GM18520 (cell line): ENCODE measurements at regions not wholly inside any gene's neighbourhood (a gene's known extent, or its start where the extent isn't known, plus 50 kb on each side); places are given as distances from the start of the nearest gene placed in this dataset.
"Not testable (repeated sequence)": the region's sequence is repeated elsewhere in the genome, so short reads cannot be mapped to it uniquely, and the experiment has no call there.

Source experiments
- ATAC-seq: cut with Tn5 transposase; IDR thresholded peaks from one replicate; pipeline ENCODE4 v1.9.1; 2021; ENCODE audit not compliant: unreplicated experiment

DNA sequence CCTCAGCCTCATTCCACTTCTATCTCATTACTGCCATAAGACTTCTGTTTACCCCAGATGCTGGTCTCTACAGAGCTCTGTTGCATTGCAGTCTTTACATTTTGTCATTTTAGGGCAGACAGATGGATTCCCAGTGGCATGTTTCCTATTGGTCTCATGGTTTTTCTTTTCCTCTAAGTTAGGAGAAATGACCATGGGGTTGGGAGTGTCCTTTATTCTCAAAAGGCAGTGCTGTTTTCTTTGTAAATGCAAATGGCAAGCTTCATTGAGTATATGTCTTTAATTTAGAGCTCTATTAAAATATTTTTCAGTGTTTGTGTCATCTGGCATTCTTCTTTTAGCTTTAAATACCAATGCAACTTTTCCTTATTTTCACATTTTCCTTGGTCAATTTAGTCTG lies 57.0 kb downstream of the MSTN start:
- ATAC-seq = no peak

DNA sequence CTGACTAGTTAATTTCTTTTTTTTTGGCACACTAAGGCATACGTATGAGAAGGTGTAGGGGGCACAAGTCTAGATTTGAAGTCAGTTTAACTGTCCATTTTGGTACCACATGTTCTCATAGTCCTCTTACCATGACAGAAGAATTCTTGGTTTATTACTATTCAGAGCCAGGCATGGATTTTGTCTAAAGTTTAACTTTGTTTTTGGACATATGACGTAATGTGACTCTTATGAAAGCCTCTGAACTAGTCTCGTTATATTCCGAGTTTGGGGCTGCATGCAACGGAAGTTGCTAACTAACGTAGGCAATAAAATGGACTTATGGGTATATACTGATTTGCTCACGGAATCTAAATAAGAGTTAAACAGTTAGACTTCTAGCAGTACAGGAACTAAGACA lies 62.9 kb downstream of the MSTN start:
- ATAC-seq = no peak

DNA sequence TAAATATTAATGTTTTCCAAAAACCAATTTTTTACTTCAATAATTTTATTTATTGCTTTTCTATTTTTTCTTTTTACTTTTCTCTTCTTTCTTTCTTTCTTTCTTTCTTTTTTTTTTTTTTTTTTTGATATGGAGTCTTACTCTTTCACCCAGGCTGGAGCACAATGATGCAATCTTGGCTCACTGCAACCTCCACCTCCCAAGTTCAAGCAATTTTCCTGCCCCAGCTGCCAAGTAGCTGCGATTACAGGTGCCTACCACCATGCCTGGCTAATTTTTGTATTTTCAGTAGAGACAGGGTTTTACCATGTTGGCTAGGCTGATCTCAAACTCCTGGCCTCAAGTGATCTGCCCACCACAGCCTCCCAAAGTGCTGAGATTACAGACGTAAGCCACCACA lies 63.9 kb downstream of the MSTN start:
- ATAC-seq = not testable (repeated sequence)

DNA sequence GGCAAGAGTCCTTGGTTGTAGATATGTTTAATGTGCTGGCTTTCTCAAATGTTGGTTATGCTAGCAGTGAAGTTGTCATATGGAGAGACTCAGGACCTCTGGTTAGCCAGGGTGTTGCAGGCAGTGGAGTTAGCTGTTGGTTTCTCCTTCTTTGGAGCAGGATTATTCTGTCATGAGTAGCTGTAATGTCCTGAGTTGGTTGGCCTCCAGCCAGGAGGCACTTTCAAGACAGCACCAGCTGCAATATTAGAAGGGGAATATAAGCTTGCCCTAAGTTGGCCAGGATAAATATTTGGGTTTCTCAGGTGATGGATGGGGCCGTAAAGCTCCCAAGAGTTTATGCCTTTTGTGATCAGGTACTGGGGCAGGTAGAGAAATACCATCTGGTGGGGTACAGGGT lies 65.5 kb downstream of the MSTN start:
- ATAC-seq = no peak

DNA sequence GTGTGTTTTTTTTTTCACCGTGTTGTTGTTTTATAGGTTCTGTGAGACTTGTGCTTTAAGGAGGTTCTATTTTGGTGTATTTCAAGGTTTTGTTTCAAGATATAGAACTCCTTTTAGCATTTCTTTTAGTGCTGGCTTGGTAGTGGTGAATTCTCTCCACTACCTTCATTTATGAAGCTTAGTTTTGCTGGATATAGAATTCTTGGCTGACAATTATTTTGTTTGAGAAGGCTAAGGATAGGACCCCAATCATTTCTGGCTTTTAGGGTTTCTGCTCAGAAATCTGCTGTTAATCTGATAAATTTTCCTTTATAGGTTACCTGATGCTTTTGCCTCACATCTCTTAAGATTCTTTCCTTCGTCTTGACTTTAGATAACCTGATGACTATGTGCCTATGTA lies 66.8 kb downstream of the MSTN start:
- no peak for ATAC-seq

DNA sequence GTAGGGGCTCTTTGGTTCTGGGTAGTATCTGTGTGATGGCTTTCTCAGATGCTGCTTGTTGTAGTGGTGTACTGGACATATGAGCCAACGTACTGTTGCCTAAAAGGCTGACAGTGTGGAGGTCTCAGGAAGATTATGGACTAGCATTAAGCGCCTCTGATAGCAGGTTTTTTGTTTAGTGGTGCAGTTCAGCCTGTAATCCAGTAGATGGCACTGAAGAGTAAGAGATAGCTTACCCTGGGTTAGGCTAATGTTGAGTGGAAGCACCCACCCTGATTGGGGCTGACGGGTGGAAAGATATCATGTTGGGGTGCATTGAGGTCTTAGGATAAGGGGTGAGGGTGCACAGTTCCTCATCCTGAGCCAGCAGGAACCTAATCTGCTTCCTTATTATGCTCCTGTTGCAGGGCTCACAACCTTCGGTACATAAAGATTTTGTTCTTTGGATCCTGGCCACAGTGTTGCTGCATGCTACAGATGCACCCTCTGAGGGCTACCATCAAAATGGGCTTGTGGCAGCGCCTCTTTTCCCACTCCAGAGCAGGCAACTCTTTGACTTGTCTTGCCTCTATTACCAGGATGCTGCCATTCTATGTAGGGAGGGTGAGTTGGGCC lies 79.6 kb downstream of the MSTN start:
- no peak for ATAC-seq

DNA sequence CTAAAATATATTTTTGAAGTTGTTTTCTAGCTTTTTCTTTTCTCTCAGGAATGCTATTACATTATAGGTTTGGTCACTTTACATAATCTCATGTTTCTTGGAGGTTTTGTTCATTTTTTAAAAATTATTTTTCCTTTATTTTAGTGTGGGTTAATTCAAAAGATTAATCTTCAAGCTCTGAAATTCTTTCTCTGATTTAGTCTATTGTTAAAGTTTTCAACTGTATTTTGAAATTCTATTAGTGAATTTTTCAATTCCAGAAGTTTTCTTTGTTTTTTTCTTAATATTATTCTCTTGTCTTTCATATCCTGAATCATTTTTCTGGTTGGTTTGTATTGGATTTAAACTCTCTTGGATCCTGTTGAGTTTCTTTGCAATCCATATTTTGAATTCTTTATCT lies 80.4 kb downstream of the MSTN start:
- ATAC-seq = no peak

DNA sequence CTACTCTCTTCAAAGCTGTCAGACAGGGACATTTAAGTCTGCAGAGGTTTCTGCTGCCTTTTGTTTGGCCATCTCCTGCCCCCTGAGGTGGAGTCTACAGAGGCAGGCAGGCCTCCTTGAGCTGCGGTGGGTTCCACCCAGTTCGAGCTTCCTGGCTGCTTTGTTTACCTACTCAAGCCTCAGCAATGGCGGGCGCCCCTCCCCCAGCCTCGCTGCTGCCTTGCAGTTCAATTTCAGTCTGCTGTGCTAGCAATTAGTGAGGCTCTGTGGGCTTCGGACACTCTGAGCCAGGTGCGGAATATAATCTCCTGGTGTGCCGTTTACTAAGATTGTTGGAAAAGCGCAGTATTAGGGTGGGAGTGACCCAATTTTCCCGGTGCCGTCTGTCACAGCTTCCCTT lies 86.0 kb downstream of the MSTN start:
- not testable (repeated sequence) for ATAC-seq

DNA sequence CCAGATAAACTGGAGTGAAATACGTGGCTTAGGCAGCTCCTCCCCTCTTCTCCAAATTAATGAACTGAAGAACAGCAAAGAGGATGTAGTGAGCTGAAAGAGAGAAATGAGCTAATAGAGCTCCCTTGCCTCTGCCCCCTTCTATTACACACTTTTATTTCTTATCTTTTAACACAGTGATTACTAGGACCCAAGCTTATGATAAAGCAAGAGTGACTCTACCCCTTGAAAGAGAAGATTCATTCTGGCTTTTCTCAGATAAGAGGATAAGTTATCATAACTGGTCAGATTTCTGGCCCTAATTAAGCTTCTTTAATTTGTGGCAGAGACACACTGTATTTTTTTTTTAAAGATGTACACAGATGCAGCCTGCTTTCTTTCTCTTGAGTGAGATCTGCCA lies 102.2 kb downstream of the MSTN start:
- ATAC-seq = no peak

DNA sequence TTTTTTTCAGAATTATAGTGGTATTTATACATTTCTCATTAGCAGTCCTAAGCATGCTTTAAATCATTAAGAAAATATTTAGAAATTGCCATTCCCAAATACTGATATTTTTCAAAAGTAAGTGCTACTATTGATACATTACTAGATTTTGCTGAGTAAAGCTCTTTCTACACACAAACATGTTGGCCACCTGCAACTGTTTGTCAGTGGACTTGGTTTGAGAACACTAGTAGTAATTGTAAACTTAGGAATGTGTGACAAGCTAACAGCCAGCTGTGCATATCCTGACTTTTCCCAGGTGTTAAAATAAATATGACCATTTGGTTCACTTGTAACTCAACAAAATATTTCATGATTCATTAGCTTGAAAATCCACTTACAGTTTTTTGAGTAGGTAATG lies 103.1 kb downstream of the MSTN start:
- ATAC-seq = no peak

DNA sequence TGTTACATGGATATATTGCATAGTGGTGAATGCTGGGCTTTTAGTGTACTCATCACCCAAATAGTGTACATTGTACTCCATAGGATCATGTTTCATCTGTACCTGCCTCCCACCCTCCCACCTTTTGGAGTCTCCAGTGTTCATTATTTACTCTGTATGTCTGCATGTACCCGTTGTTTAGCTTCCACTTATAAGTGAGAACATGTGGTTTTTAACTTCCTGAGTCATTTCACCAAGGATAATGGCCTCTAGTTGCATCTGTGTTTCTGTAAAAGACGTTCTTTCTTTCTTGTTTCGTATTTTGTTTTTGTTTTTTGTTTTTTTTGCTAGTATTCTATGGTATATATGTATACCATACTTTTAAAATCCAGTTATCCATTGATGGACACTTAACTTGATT lies 107.5 kb downstream of the MSTN start:
- ATAC-seq = peak; percentile 53

DNA sequence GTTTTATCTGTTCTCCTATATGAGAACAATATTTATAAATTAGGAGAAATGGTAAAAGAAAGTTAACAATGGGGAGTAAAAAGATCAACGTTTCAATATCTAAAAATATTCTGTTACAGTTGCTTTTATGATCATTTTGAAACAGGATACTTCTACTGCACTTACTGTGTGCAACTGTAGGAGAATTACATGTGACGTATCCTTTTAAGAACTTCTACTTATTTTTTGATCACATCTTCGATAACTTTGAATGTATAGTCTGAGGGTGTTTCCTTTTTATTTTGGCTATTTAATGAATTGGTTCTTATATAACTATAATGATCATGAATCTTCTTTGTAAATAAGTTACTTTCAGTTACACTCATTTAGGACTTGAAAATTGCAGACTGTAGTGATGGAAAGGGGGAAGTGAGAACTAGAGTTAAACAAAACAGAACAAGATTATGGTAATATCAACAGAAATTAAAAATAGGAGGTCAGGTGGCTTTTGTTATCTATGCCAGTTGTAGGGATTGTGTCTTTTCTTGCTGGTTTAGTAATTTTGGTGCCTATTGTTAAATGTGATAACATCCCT lies 109.9 kb downstream of the MSTN start:
- peak; percentile 74 for ATAC-seq

DNA sequence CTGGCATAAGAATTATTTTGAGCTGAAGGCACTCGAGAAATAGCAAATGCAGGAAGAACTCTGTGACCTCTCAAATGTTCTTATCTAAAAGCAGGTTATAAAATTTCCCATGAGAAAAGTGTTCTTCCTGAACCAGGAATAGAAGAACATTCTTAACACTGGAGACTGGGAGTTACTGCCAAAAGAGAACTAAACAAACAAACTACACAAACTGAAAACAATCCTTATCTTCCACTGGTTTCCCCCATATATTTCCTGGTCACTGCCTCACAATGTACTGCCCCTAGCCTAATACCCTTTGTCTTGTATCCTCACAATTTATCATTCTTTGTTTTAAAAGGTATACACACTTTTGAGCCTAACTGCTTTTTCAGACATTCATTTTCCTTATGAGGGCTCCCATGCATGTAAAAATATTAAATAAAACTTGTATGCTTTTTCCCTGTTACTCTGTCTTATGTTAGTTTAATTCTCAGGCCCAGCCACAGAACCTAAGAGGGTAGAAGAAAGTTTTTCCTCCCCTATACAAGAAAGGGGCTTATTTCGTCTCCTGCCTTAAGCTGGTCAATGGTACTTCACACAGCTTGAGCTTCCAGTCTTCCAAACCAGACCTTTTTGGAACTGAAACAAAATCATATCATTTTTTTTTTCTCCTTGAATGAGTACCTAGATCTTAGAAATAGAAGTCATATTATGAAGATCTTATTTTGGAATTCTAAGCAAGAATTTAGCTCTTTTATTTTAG lies 110.6 kb downstream of the MSTN start:
- ATAC-seq = peak; percentile 7

DNA sequence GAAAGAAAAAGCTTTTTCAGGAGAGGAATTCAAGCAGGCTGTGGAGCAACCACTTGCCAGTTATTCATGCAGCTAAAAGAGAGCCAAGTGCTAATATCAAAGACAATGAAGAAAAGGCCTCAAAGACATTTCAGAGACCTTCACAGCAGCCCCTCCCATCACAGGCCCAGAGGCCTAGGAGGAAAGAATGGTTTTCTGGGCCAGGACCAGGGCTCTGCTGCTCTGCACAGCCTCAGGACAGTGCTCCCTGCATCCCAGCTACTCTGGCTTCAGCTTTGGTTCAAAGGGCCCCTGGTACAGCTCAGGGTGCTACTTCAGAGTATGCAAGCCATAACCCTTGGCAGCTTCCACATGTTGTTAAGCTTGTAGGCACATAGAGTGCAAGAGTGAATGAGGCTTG lies 119.5 kb downstream of the MSTN start:
- no peak for ATAC-seq

DNA sequence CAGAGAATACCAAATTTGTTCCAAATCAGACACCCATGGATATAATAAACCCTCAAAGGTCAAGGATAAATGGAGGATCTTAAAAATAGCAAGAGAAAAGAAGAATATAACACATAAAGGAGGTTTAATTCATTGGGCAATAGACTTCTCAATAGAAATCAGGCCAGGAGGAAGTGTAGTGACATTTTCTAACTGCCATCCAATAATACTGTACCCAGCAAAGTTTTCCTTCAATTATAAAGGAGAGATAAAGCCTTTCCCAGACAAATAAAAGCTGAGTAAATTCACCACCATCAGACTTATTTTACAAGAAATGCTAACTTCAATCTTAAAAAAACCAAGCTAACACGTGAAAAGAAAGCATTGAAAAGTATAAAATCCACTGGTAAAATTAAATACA lies 121.6 kb downstream of the MSTN start:
- ATAC-seq = no peak

DNA sequence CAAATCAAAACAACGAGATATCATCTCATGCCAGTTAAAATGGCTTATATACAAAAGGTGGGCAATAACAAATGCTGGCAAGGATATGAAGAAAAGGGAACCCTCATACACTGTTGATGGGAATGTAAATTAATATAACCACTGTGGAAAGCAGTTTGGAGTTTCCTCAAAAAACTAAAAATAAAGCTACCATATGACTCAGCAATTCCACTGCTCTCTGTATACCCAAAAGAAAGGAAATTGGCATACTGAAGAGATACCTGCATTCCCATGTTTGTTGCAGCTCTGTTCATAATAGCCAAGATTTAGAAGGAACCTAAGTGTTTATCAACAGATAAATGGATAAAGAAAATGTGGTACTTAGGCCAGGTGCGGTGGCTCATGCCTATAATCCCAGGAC lies 124.8 kb downstream of the MSTN start:
- ATAC-seq = no peak

DNA sequence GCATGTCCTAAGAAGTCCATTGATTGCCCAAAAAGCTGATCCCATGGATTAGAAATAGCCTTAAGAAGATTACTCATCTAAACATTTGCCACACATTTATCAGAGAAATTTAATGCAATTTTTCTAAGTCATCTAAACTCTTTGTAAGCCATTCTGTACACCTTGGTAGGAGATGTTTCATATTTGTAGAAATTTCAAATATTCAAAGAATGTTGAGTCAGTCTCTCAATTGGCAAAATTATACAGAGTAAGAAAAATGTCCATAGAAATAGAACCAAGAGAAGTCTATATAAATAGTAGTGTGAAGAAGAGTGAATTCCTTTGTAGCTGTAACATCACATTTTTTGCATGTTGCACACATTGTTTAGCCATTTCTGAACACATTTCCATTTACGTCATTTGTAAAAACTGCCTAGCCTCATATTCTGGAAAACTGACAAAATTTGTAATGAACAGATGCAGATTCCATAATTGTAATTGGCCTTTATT lies 128.6 kb downstream of the MSTN start:
- no peak for ATAC-seq

DNA sequence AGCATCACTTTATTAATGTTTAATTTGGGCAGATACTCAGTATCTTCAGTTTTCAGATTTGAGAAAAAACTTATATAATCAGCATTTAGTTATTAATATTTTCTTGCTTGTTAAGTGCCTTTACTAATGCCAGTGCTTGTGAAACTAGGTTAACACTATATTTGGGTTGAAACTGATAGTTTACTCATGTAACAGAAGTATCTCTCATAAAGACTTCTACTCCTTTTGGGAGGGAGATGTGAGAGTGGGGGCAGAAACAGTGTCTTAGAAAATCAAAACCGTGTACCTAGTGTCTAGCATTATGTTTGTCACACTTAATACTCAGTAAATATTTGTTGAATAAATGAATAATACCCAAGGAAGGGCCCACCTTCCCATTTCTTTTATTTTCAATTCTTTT lies 129.5 kb downstream of the MSTN start:
- ATAC-seq = peak; percentile 79

DNA sequence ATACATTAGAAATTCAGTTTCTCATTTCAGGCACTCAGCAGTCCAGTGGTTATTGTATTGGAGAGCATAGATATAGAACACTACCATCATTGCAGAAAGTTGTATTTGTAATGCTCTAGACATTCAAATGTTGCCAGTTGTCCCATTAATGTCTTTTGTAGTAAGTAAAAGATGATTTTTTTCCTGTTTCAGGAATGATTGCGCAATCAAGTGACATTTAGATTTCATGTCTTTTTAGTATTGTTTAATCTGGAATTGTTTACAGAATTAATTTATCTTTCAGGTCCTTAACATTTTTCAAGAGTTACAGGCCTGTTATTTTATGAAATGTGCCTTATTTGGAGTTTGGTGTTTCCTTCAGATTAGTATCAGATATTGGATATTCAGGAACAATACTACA lies 134.7 kb downstream of the MSTN start:
- no peak for ATAC-seq
